Neural crest cell (in vitro differentiated cells): ENCODE measurements at regions not wholly inside any gene's neighbourhood (a gene's known extent, or its start where the extent isn't known, plus 50 kb on each side); places are given as distances from the start of the nearest gene placed in this dataset.

ENCODE experiments used
- DNase-seq: peaks from one replicate; pipeline ENCODE4 v3.0.0; 2021; ENCODE audit warnings: low read depth, mixed read lengths, low spot score
- H3K27ac Mint-ChIP-seq: one replicate; pipeline ENCODE4 v1.8.0; 2021; ENCODE audit warnings: mild to moderate bottlenecking, mixed read lengths; ENCODE audit not compliant: unreplicated experiment
- H3K27me3 Mint-ChIP-seq: 2 replicates; pipeline ENCODE4 v1.8.0; 2021; ENCODE audit warnings: low read depth, mild to moderate bottlenecking, mixed read lengths
- H3K36me3 Mint-ChIP-seq: 2 replicates; pipeline ENCODE4 v1.8.0; 2021; ENCODE audit warnings: low read depth, mild to moderate bottlenecking, mixed read lengths
- H3K4me1 Mint-ChIP-seq: 2 replicates; pipeline ENCODE4 v1.8.0; 2021; ENCODE audit warnings: mixed read lengths
- H3K4me3 Mint-ChIP-seq: one replicate; pipeline ENCODE4 v1.8.0; 2021; ENCODE audit warnings: mild to moderate bottlenecking, mixed read lengths
- H3K9me3 Mint-ChIP-seq: 2 replicates; pipeline ENCODE4 v1.8.0; 2021; ENCODE audit warnings: mixed read lengths
- CTCF ChIP-seq: fragments of 200-600 bp; sonication (generic); conservative IDR thresholded peaks from 2 replicates; pipeline ENCODE4 v1.5.0; 2021; ENCODE audit warnings: antibody characterized with exemption, mild to moderate bottlenecking

- H3K27me3 Mint-ChIP-seq: peaks cover 2% of the 10 kb centered on the region
- no peaks in the 10 kb centered on the region for H3K4me1 Mint-ChIP-seq
- H3K36me3 Mint-ChIP-seq: no peaks in the 10 kb centered on the region
- no peak for TF ChIP-seq CTCF
- H3K9me3 Mint-ChIP-seq: no peaks in the 10 kb centered on the region
- H3K27ac Mint-ChIP-seq: no peak overlapping the region
- no peak for DNase-seq
- H3K4me3 Mint-ChIP-seq: no peak overlapping the region
Measured at GRCh38 chr7:21359163-21359562, 68.7 kb upstream of the SP4 start.

GRCh38 chr7:21361413-21362125 is 66.3 kb upstream of the SP4 start:
- no peak overlapping the region for H3K4me3 Mint-ChIP-seq
- TF ChIP-seq CTCF: no peak
- H3K4me1 Mint-ChIP-seq: no peaks in the 10 kb centered on the region
- no peaks in the 10 kb centered on the region for H3K36me3 Mint-ChIP-seq
- no peaks in the 10 kb centered on the region for H3K9me3 Mint-ChIP-seq
- H3K27ac Mint-ChIP-seq: no peak overlapping the region
- no peak for DNase-seq
- no peaks in the 10 kb centered on the region for H3K27me3 Mint-ChIP-seq

- Mint-ChIP-seq H3K9me3 (no peaks in the 10 kb centered on the region), H3K36me3 (no peaks in the 10 kb centered on the region), H3K27ac (no peak overlapping the region), H3K4me3 (no peak overlapping the region), H3K4me1 (no peaks in the 10 kb centered on the region), H3K27me3 (no peaks in the 10 kb centered on the region)
- no peak for TF ChIP-seq CTCF
- no peak for DNase-seq
Measured at GRCh38 chr7:21364801-21365271, 63.0 kb upstream of the SP4 start.

GRCh38 chr7:21365866-21366624 is 61.8 kb upstream of the SP4 start:
- no peaks in the 10 kb centered on the region for H3K27me3 Mint-ChIP-seq
- H3K27ac Mint-ChIP-seq: no peak overlapping the region
- peaks cover 4% of the 10 kb centered on the region for H3K4me1 Mint-ChIP-seq
- H3K9me3 Mint-ChIP-seq: no peaks in the 10 kb centered on the region
- no peak for TF ChIP-seq CTCF
- no peak for DNase-seq
- H3K4me3 Mint-ChIP-seq: no peak overlapping the region
- H3K36me3 Mint-ChIP-seq: no peaks in the 10 kb centered on the region

- Mint-ChIP-seq H3K9me3 (no peaks in the 10 kb centered on the region), H3K4me1 (peaks cover 12% of the 10 kb centered on the region), H3K36me3 (no peaks in the 10 kb centered on the region), H3K27ac (no peak overlapping the region), H3K27me3 (no peaks in the 10 kb centered on the region), H3K4me3 (no peak overlapping the region)
- DNase-seq: no peak
- TF ChIP-seq CTCF: no peak
Measured at GRCh38 chr7:21367081-21367480, 60.8 kb upstream of the SP4 start.
